ENCODE measurements at regions not wholly inside any gene's neighbourhood (a gene's known extent, or its start where the extent isn't known, plus 50 kb on each side); places are given as distances from the start of the nearest gene placed in this dataset.

- TF ChIP-seq CTCF (IDR thresholded peaks at IDR 0.05) (no peak), EZH2 (IDR thresholded peaks at IDR 0.05; ENCODE audit: borderline replicate concordance, insufficient read depth, low read depth, low read length, poor library complexity, severe bottlenecking) (no peak)
These were observed 157.4 kb upstream of the CHORDC1 start for GRCh38 chr11:90380206-90380605.
